ENCODE measurements at regions not wholly inside any gene's neighbourhood (a gene's known extent, or its start where the extent isn't known, plus 50 kb on each side); places are given as distances from the start of the nearest gene placed in this dataset.

DNA sequence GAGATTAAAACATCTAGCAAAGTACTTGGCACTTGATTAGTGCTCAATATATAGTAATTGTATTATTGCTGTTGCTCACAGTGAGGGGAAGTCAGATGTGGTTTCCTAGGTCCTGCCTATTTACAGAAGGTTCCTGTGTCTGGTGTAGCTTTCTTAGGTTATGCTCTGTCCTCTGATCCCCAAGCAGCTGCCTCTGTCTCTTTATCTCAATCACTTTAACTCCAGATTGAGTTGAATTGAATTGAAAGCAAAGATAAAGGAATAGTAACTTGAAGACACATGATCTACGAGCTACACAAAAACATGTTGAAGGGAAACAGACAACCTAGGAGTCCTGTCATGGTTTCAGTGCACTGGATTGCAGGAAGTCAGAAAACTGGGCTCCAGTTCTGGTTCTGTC, 113.9 kb upstream of the ADAMTSL1 start:
- TF ChIP-seq JUN (IDR thresholded peaks at IDR 0.05; ENCODE audit: borderline replicate concordance, insufficient read depth, insufficient read length, low read depth) = no peak
- TF ChIP-seq POLR2A (IDR thresholded peaks at IDR 0.05; ENCODE audit: low read depth, low read length) = no peak
- no peak for TF ChIP-seq FOS (IDR thresholded peaks at IDR 0.05; ENCODE audit: borderline replicate concordance, insufficient read depth, low read length)
- no peak for TF ChIP-seq EZH2 (IDR thresholded peaks at IDR 0.05; ENCODE audit: borderline replicate concordance, low read depth, low read length, severe bottlenecking)
- no peak for TF ChIP-seq MYC (IDR thresholded peaks at IDR 0.05; ENCODE audit: low read depth, low read length)
- TF ChIP-seq, protein P1, sequence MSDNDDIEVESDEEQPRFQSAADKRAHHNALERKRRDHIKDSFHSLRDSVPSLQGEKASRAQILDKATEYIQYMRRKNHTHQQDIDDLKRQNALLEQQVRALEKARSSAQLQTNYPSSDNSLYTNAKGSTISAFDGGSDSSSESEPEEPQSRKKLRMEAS (IDR thresholded peaks at IDR 0.05; ENCODE audit: insufficient read depth, insufficient read length) = no peak
- peak; percentile 51 for TF ChIP-seq GATA2 (IDR thresholded peaks at IDR 0.05; ENCODE audit: insufficient read depth, insufficient read length, low read depth, low read length)
- TF ChIP-seq, protein P2, sequence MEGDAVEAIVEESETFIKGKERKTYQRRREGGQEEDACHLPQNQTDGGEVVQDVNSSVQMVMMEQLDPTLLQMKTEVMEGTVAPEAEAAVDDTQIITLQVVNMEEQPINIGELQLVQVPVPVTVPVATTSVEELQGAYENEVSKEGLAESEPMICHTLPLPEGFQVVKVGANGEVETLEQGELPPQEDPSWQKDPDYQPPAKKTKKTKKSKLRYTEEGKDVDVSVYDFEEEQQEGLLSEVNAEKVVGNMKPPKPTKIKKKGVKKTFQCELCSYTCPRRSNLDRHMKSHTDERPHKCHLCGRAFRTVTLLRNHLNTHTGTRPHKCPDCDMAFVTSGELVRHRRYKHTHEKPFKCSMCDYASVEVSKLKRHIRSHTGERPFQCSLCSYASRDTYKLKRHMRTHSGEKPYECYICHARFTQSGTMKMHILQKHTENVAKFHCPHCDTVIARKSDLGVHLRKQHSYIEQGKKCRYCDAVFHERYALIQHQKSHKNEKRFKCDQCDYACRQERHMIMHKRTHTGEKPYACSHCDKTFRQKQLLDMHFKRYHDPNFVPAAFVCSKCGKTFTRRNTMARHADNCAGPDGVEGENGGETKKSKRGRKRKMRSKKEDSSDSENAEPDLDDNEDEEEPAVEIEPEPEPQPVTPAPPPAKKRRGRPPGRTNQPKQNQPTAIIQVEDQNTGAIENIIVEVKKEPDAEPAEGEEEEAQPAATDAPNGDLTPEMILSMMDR (IDR thresholded peaks at IDR 0.05; ENCODE audit: extremely low read depth in 1 of 2, insufficient read depth in 1 of 2, low read depth in 1 of 2, low read length in 2 of 2) = no peak
- TF ChIP-seq POLR2AphosphoS5 (IDR thresholded peaks at IDR 0.05; ENCODE audit: insufficient read depth, low read depth, low read length) = peak; percentile 22
- no peaks in the 10 kb centered on the region for H3K9me3 ChIP-seq (replicated peaks; ENCODE audit: control insufficient read depth, insufficient read depth, low read length)
- ChIA-PET POLR2A (interaction anchor here (0.5 to 1.9 kb wide), 2 partner anchors 28 to 49 kb away, joined by 3 to 6 read pairs; no protein-coding TSS in a partner anchor), CTCF (interaction anchor here (0.9 to 3.3 kb wide), 11 partner anchors 14 to 147 kb away, joined by 3 to 25 read pairs (median 3); no protein-coding TSS in a partner anchor)
- H3K9ac ChIP-seq (replicated peaks; ENCODE audit: extremely low read depth, insufficient read depth, low read length) = peak overlapping the region; percentile 73
- H3K4me1 ChIP-seq (ENCODE audit: control insufficient read depth, extremely low read depth, insufficient read depth, low read length) = peaks cover 31% of the 10 kb centered on the region
- H3K36me3 ChIP-seq (ENCODE audit: control insufficient read depth in 2 of 2, extremely low read depth in 1 of 2, insufficient read depth in 2 of 2, low read length in 2 of 2) = no peaks in the 10 kb centered on the region
- H3K4me3 ChIP-seq (replicated peaks in 1 of 3; ENCODE audit: insufficient read depth in 1 of 3, low read depth in 1 of 3, low read length in 3 of 3) = peak overlapping the region in 1 of 3 experiments; percentile 19
- H3K27me3 ChIP-seq (ENCODE audit: control insufficient read depth in 2 of 2, insufficient read depth in 2 of 2, low read length in 2 of 2) = no peaks in the 10 kb centered on the region
- H3K79me2 ChIP-seq (ENCODE audit: control insufficient read depth, insufficient read depth, low read length) = no peaks in the 10 kb centered on the region
- H3K9me1 ChIP-seq (replicated peaks; ENCODE audit: control insufficient read depth, extremely low read depth, insufficient read depth, low read length) = no peaks in the 10 kb centered on the region
- BruUV-seq (replicated peaks) = TSS peak; percentile 86
- DNase-seq (ENCODE audit: low read depth, low spot score) (peak; percentile 82), FAIRE-seq (peak; percentile 38)
- peak overlapping the region; percentile 100 for H3K27ac ChIP-seq (ENCODE audit: insufficient read depth, low read depth, low read length)
- dilution Hi-C loops (cut with MboI; ENCODE audit: extremely low pct_ligation_motif_present, low sequenced_read_pairs) = no loop called here
- peak overlapping the region; percentile 59 for H2AFZ ChIP-seq (ENCODE audit: low read depth, low read length)
- no peaks in the 10 kb centered on the region for H4K20me1 ChIP-seq (replicated peaks; ENCODE audit: control insufficient read depth, extremely low read depth, insufficient read depth, low read length)
- intact Hi-C loops (cut with micrococcal nuclease) = loop anchor here (1.0 kb wide), 1 partner anchor 78 kb away; no protein-coding TSS in a partner anchor
- peak overlapping the region; percentile 84 for H3K4me2 ChIP-seq (ENCODE audit: insufficient read depth, low read length)
